ENCODE measurements at regions not wholly inside any gene's neighbourhood (a gene's known extent, or its start where the extent isn't known, plus 50 kb on each side); places are given as distances from the start of the nearest gene placed in this dataset.

GRCh38 chr22:48574776-48575617, 1252.7 kb downstream of the BRD1 start (continued):
- no peak for TF ChIP-seq ZSCAN21 (CRISPR knock-in tag; IDR thresholded peaks at IDR 0.05; ENCODE audit: borderline replicate concordance)
- TF ChIP-seq PITX1 (CRISPR knock-in tag; IDR thresholded peaks at IDR 0.05): no peak
- TF ChIP-seq PCBP2 (optimal IDR thresholded peaks at IDR 0.05; ENCODE audit: low read depth, low read length, poor library complexity, severe bottlenecking): no peak
- TF ChIP-seq ZNF329 (CRISPR knock-in tag; IDR thresholded peaks at IDR 0.05; ENCODE audit: low read depth): no peak
- no peak for TF ChIP-seq ZNF143 (CRISPR knock-in tag; IDR thresholded peaks at IDR 0.05)
- no peak for TF ChIP-seq ZNF816 (CRISPR knock-in tag; IDR thresholded peaks at IDR 0.05; ENCODE audit: borderline replicate concordance)
- 0 out of 2 replicates have a peak, but pooled peaks have one; percentile 4 for TF ChIP-seq MEIS2 (CRISPR knock-in tag; IDR thresholded peaks at IDR 0.05)
- TF ChIP-seq, protein P1, sequence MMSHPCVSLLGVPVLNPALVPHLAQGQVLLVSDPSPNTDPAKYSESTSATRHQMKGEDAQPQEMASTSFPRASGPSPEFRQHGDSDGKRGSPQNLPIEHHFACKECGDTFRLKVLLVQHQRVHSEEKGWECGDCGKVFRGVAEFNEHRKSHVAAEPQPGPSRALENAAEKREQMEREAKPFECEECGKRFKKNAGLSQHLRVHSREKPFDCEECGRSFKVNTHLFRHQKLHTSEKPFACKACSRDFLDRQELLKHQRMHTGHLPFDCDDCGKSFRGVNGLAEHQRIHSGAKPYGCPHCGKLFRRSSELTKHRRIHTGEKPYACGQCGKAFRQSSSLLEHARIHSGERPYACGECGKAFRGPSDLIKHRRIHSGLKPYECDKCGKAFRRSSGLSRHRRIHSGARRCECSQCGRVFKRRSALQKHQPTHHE (CRISPR knock-in tag; IDR thresholded peaks at IDR 0.05; ENCODE audit: borderline replicate concordance): no peak
- no peak for TF ChIP-seq ONECUT2 (CRISPR knock-in tag; IDR thresholded peaks at IDR 0.05)
- no peak for TF ChIP-seq USF2 (IDR thresholded peaks at IDR 0.05; ENCODE audit: low read depth, low read length)
- no peak for TF ChIP-seq USF2 (CRISPR knock-in tag; IDR thresholded peaks at IDR 0.05; ENCODE audit: borderline replicate concordance)
- TF ChIP-seq ZNF569 (CRISPR knock-in tag; IDR thresholded peaks at IDR 0.05; ENCODE audit: borderline replicate concordance): no peak
- no peak for TF ChIP-seq ZNF713 (CRISPR knock-in tag; IDR thresholded peaks at IDR 0.05)
- no peak for TF ChIP-seq ZNF776 (CRISPR knock-in tag; IDR thresholded peaks at IDR 0.05)
- TF ChIP-seq, protein P2, sequence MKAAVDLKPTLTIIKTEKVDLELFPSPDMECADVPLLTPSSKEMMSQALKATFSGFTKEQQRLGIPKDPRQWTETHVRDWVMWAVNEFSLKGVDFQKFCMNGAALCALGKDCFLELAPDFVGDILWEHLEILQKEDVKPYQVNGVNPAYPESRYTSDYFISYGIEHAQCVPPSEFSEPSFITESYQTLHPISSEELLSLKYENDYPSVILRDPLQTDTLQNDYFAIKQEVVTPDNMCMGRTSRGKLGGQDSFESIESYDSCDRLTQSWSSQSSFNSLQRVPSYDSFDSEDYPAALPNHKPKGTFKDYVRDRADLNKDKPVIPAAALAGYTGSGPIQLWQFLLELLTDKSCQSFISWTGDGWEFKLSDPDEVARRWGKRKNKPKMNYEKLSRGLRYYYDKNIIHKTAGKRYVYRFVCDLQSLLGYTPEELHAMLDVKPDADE (CRISPR knock-in tag; IDR thresholded peaks at IDR 0.05): no peak
- TF ChIP-seq NR2F1 (CRISPR knock-in tag; IDR thresholded peaks at IDR 0.05): no peak
- no peak for TF ChIP-seq FOXM1 (CRISPR knock-in tag; IDR thresholded peaks at IDR 0.05)
- TF ChIP-seq, protein P3, sequence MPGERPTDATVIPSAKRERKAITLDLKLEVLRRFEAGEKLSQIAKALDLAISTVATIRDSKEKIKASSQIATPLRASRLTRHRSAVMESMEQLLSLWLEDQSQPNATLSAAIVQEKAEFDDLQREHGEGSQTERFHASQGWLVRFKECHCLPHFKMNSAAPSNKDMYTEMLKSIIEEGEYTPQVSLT (CRISPR knock-in tag; IDR thresholded peaks at IDR 0.05; ENCODE audit: borderline replicate concordance, low read depth): no peak
- TF ChIP-seq ZNF75D (CRISPR knock-in tag; IDR thresholded peaks at IDR 0.05; ENCODE audit: borderline replicate concordance): no peak
- no peak for TF ChIP-seq PPARG (CRISPR knock-in tag; conservative IDR thresholded peaks at IDR 0.05)
- TF ChIP-seq, protein P4, sequence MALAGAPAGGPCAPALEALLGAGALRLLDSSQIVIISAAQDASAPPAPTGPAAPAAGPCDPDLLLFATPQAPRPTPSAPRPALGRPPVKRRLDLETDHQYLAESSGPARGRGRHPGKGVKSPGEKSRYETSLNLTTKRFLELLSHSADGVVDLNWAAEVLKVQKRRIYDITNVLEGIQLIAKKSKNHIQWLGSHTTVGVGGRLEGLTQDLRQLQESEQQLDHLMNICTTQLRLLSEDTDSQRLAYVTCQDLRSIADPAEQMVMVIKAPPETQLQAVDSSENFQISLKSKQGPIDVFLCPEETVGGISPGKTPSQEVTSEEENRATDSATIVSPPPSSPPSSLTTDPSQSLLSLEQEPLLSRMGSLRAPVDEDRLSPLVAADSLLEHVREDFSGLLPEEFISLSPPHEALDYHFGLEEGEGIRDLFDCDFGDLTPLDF (CRISPR knock-in tag; IDR thresholded peaks at IDR 0.05): 0 out of 2 replicates have a peak, but pooled peaks have one; percentile 19
- TF ChIP-seq JARID2 (CRISPR knock-in tag; IDR thresholded peaks at IDR 0.05; ENCODE audit: insufficient replicate concordance): no peak
- no peak for TF ChIP-seq PHF5A (CRISPR knock-in tag; IDR thresholded peaks at IDR 0.05; ENCODE audit: low read depth, unreplicated experiment)

Measured in HepG2 (cell line).